ENCODE measurements at regions not wholly inside any gene's neighbourhood (a gene's known extent, or its start where the extent isn't known, plus 50 kb on each side); places are given as distances from the start of the nearest gene placed in this dataset.

GRCh38 chr2:220676695-220677094, 895.4 kb downstream of the EPHA4 start:
- TF ChIP-seq EZH2 (IDR thresholded peaks at IDR 0.05; ENCODE audit: insufficient read depth, poor library complexity, severe bottlenecking) (no peak), EZH2phosphoT487 (IDR thresholded peaks at IDR 0.05; ENCODE audit: insufficient read depth, low read depth) (no peak)
